SW 1271 (cell line): ENCODE measurements at regions not wholly inside any gene's neighbourhood (a gene's known extent, or its start where the extent isn't known, plus 50 kb on each side); places are given as distances from the start of the nearest gene placed in this dataset.
A peak's percentile ranks its signal among the peaks of the same experiment; 100 is the strongest.

Experiments used
- DNase-seq, 2 experiments: peaks; one replicate each; lab custom pipeline; 2025; lab: John Stamatoyannopoulos, UW

DNA sequence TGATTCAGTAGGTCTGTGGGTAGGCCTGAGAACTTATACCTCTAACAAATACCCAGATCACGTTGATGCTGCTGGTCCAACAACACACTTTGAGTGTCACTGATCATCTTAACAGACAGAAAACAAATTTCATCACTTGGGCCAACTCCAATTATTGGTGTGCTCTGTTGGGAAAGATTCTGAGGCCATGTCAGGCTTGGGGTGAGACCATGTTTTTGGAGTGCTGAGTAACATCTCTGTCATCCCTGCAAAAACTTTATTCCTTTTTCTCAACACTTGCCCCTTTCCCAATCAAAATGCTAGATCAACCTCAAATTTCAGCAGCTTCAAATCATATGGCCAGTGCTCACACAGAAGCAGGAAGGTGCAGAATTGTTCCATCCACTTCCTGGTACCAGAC lies 108.8 kb upstream of the TENT5A start:
- DNase-seq: no peak

DNA sequence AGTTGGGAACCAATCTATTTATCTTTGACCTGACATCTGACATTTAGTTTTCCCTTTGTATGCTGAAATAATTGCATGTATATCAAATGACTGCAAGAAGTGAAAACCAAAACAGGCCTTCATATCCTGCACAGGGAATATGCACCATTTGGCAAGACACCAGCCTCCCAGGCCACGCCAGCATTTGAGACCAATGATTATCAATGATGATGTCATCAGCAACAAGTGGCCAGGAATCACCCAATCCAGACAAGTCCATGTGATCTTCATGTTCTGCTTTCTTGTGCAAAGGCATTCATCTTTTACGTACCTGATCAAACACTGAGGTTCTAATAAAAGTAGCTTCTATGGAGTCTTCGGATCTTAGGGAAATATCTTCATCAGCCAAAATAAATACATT lies 107.4 kb upstream of the TENT5A start:
- no peak for DNase-seq

DNA sequence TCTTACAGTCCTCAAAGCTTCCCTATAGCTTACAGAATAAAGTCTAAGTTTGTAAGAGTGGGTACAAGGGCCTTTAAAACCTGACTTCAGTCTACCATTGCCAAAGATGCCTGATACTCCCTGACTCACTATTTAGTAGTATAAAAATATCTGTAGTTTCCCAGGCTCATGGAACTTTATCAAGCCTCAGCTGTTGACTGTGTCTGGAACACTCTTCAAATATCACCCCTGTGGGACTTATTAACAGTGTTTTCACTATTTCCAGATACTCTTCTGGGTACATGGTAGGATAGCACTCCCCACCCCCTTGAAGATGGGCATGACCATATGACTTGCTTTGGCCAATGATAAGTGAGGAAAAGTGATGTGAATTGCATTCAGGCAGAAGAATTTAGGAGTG lies 105.3 kb upstream of the TENT5A start:
- DNase-seq: no peak

DNA sequence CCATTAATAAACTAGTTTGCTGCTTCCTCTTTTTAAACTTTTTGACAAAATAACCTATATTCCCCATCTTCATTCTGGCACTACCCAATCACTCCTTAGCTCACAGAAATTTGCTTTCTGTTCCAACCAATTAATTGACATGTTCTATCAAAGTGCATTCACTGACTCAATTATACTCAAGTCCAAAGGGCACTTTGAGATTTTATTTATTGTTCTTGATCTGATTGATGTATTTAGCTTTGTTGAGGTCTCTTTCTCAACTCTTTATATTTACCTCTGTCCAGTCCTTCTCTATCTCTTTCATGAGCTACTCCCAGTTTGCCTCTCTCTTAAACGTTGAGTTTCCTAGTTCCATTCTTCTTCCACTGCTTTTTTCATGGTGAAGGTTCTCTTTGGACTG lies 104.4 kb upstream of the TENT5A start:
- no peak for DNase-seq

DNA sequence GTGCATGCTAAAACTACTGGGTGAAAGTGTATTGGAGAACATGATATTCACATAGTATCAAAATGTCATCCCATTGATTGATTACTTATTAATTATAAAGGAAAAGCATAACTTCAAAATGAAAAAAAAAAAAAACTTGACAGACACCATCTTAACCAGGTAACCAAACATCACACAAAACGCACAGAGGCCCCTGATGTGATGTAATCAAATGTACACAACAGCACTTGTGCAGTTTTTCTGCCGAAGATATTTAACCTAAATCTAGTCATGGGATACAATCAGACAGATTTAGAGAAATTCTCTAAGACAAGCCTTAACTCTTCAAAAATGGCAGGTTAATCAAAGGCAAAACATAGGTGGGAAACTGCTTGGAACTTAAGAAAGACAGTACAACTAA lies 102.0 kb upstream of the TENT5A start:
- no peak for DNase-seq

DNA sequence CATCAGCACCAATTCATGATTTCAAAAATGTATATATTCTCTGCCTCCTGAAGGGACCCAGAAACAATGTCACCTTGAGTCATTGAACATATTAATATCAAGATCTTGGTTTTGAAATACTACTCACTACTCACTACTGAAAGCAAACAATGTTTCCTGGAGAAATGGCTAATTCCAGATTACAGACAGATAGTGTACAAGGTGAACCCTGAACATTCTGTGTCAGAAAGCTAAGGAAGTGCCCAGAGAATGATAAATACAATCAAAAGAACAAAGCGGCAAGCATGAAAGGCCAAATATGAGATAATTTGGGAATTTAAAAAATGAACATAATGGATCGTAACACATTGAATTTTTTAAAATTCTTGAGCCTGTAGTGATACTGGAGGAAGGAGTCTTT lies 101.5 kb upstream of the TENT5A start:
- DNase-seq: no peak

DNA sequence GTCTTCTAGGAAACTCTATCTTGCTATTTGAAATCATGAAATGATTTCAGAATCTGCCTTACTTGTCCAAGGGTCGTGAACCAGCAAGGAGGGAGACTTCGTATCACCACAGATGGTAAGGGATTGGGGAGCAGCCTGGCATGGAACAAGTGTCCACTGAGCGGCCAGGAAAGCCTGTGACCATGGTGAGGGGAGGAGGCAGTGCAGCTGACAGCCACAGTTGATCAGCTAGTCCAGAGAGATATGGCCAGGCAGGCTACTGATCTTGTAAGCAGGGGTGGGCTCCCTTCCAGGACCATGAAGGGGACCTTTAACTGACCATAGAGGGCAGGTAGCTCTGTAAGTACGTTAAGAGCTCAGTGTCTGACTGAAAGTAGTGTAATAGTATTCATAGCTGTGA lies 96.8 kb upstream of the TENT5A start:
- no peak for DNase-seq

DNA sequence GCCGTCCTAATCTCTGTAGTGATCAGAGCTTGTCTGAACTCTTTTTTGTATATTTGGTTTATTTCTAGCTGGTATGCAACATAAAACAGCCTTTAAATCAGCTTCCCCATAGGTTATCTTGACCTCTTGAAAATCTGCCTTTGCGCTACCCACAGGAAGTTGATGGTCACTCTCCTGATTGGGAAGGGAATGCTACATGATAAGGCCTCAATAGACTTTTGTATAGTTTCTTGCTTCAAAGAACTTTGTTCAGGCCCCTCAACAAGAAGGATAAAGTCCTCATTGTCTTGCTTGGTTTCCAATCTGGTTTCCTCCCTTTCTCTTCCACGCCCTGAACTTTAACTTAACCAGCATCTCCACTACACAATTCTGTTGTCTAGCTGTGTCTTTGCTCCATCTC lies 95.4 kb upstream of the TENT5A start:
- DNase-seq: no peak

DNA sequence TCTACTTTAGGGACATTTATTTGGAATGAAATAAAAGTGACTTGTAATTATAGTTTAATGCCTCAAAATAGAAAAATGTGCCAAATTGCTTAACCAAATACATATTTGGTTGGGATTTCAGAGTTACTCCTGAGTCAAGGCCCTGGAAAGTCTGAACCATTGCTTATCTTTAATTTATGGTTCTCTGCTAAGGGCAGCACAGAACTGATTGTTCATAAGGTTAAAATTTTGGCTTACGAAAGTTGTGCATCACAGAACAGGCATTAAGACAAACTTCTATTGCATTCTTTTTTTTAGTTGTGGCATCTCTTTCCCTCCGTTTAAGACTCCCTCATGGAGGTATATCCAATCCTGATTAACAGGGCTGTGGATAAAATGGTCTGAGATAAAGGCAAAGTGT lies 92.2 kb upstream of the TENT5A start:
- DNase-seq: no peak

DNA sequence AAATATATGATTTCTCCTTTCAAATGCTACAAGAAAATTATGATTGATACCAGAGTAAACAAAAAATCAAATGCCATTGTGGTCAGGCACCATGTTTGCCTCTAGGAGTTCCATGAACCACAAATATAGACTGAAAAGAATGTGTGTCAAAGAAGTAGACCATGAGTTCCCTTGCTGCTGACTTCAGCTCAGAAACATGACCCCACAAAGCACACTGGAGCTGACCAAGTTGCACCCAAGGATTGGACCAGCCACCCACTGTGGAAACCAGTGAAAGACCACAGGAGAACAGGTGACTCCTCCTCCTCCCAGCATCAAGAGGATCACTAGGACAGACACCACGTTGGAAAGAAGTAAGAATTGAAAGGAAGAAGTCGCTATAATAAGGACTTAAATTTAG lies 90.8 kb upstream of the TENT5A start:
- DNase-seq: no peak

DNA sequence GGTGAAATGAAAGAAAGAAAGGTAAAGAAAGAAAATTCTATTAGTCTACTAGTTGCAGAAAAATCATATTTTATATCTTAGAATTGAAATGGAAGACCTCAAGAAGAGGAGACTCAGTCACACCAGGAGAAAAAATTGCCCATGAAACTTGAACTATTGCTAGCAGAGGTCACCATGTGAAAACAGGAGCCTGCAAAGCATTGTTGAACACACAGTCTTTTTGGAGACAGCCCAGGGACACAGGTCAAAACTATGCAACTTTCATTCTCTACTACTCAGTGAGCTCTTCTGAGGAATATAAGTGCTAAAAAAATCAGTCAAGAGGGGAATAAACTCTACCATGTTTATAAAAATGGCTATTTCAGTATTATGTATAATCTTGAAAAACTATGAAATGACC lies 89.8 kb upstream of the TENT5A start:
- DNase-seq: no peak

DNA sequence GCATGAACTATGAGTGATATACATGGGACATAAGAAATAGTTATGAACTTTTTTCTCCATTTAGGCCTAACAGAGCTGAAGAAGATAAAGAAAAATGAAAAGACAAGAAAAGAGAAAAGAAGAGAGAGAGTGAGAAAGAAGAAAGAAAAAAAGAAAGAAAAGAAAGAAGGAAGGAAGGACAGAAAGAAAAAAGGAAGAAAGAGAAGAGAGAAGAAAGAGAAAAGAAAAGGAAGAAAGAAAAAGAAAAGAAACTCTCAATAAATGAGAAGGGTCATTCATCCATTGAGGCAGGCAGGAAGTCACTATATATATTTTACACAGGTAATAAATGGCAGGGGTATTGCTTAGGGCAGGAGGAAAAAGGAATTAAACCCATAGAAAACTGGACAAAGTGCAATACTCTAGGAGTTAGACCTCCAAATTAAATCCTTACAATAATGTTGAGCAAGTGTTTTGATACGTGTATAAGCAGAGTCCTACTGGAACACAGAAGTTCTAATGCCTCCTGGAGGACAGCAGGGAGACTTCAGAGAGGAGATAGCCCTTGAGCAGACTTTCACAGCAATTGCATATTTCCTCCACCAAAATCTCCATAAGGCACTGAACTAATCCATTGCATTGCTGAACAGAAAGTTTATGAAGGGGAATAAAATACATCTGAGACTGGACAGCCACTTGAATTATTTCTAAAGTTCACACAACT lies 86.4 kb upstream of the TENT5A start:
- DNase-seq: no peak

DNA sequence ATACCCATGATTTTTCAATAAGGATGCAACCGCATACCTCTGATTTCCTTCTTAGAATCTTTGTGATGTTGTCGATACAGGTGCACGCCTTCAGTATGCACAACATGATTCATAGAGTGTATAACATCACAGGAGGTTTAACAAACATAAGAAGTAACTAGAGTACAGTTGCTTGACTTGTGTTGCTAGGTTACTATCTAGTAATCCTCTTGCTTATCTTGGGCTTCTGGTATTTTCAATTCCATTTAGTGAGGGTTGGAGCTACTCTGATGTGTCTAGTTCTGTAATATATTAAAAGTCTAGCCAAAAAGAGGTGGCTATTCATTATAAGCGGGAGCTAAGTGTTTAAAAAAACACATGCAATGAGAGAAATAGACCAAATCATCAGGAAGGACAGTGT lies 85.5 kb upstream of the TENT5A start:
- DNase-seq: no peak

DNA sequence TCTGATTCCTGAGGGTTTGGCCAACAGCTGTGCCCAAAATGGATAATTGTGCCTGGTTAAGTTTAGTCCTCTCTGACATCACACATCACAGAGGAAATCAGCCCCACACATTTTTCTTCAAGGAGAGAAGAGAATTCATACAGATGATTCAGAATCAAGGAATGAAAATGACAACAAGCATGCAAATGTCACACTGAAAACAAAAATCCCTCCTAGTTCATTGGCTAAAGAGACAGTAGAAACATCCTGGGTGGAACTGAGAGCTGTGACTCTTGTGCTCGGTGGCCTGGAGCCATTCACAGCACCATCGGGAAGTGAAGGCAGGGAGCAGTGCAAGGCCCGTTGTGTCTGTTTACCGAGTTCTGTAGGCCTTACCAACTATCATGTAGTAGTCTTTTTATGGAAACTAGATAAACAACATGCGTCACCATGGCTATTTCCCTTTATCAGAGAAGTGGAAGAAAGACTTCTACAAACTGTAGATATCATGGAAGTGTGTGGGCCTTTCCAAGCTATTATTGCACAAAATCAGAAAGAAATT lies 81.7 kb upstream of the TENT5A start:
- peak in 1 of 2 experiments; percentile 13 for DNase-seq

DNA sequence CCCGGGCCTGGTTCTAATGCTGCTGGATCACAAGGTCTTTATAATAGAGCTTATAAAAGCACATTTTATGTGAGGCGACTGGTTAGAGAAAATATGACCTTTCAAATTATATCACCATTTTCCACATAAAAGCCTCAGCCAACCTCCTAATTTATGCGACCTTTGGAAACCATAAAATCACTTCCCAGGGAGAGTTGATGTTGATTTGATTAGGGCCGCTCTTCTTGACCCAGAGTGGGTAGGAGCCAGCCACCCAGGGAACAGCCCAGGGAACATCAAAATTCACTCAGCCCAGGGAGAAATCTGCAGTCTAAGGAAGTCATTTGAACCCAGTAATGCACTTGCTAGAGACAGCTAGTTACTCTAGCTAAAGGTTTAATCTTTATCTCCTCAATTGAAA lies 79.8 kb upstream of the TENT5A start:
- DNase-seq: no peak

DNA sequence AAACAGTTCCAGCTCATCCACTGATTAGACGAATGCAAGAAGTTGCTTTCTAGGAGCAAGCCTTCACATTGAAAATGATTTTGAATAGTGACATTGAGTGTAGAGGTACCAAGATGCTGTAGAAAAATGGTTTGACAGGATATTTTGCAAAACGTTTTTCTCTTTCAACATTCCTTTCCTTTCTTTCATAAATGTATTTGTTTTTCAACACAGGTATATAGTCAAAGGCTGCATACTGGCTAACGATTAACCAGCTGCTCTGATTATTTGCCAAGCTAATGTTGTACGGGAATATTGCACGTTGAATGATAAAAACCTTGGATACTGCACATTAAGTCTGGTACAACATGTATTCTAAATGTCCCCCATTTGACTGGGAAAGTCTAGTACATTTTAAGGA lies 78.8 kb upstream of the TENT5A start:
- DNase-seq: no peak

DNA sequence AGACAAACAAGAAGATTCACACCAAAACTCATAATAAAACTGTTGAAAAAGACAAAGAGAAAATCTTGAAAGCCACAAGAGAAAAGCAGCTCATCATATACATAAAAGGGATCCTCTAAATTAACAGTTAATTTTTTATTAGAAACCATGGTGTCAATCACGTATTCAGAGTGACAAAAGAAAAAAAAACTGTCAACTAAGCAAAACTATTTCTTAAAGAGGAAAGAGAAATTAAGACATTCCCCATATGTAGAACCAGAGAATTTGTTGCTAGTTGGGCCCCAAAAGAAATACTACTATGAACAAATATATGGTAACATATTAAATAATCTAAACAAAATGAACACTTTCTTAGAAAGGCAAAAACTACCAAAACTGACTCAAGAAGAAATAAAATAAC lies 74.3 kb upstream of the TENT5A start:
- DNase-seq: no peak

DNA sequence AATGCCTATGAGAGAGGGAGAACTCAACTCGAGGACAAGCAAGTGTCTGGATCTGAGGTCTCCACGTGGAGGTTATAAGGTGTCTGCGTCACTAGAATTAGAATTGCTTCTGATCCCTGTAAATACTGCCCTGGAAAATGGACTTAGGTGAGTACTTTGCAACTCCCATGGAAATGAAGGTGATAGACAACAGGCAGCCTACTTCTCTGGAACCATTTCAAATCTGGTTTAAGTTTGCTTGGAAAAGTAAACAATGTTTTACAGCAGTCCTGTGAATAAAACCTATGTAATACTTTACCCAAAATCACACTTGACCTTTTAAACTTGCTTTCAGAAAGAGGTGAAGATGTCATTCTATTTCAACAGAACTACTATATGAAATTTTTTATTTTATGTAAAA lies 70.1 kb upstream of the TENT5A start:
- DNase-seq: no peak

DNA sequence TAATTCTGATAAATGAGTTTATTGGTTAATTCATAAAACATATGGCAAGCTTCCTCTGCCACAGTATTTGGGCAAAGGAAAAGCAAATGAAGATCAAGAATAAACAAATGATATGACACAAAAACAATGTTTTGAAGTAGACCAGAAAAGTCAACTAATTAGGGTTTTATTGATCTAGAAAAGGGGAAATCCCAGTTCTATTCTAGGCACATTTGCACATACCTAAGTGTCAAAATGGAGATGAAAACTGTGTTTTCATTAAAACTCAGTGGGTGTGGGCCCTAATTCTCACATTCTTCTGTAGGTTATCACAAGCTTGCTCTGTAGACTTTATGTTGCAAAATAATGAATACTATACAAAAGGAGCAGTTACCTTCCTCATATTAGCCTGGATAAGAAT lies 69.0 kb upstream of the TENT5A start:
- DNase-seq: no peak

DNA sequence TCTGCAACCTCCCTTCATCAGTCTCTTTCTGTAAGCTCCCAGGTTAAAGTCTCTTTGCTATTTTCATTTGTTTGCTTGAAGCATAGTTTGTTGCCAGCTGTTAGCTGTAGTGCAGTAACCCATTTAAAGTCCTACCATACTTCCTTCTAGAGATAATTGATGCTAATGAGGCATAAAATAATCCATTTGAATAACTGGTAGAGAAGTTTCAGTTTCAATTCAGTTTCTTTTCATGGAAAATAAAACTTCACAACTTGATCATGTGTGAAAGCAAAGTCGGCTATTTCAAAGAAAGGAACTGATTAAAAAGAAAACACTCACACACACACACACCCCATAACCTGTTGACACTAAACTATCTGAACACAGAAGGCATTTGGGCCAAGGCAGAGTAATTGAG lies 68.5 kb upstream of the TENT5A start:
- no peak for DNase-seq

DNA sequence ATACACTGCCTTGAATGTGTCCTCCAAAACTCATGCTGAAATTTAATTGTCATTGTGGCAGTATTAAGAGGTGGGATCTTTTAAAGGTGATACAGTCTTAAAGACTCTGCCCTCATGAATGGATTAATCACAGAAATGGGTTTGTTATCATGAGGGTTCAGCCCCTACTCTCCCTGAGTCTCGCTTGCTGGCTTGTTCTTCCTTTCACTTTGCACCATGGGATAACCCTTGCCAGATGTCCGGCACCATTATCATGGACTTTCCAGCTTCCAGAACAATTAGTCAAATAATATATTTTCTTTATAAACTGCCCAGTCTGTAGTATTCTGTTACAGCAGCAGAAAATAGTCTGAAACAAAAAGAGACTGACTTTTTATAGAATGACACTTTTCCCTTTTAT lies 67.9 kb upstream of the TENT5A start:
- DNase-seq: no peak

DNA sequence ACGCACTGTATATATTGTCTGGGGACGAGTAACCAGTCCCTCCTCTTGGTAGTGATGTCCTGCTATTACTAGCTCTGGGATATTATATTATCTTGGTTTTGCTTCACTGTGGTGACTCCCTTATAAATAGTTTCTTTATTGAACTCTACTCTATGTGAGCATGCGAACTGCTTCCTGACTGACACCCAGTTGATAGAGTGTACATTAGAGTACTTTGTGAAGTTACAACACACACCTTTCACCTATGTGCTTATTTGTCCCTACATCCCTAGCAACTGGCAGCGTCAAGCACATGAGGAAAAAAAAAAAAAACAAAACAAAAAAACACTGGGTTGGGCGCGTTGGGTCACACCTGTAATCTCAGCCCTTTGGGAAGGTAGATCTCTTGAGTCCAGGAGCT lies 67.3 kb upstream of the TENT5A start:
- no peak for DNase-seq

DNA sequence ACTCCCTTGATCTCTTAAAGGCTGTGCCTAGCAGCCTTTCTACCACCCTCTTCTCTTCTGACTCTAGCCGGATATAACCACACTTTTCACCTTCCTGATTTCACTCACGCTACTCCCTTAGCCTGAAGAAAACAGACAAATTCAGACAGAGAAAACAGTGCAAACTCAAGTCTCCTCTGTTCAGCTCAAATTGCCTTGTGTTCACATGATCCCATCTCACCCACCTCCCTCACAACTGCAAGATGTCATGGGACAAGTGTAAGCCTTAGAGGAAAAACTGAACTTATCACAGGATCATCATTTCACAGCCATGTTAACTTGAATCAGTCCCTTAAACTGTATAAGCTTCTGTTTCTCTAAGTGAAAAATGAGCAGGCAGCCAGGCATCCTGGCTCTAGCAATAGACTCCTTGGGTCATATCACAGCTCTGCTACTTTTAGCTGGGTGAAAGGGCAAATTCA lies 66.5 kb upstream of the TENT5A start:
- DNase-seq: no peak

DNA sequence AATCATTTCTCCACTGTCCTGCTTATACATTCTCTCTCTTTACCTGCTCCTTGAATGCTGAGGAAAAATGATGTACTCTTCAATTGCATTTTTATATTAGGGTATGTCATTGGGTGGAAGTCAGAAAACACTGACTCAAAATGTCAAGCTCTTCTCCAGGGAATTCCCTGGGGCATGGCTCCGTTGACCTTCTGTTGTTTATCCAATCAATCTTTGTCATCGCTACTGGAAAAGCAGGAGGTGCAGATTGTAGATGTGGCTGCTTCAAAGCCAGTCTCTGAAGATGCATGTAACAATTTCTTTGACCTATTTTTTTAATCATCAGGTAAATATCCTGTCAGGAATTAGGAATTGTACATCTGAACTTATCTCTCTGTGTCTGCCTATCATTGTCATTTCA lies 63.9 kb upstream of the TENT5A start:
- no peak for DNase-seq
